ENCODE measurements at regions not wholly inside any gene's neighbourhood (a gene's known extent, or its start where the extent isn't known, plus 50 kb on each side); places are given as distances from the start of the nearest gene placed in this dataset.
"Not testable (repeated sequence)": the region's sequence is repeated elsewhere in the genome, so short reads cannot be mapped to it uniquely, and the experiment has no call there.

GRCh38 chr15:66965201-66965900, 100.1 kb upstream of the SMAD3 start:
- Histone ChIP-seq H3K4me3 (no peak overlapping the region), H3K36me3 (no peaks in the 10 kb centered on the region), H3K27me3 (no peaks in the 10 kb centered on the region), H3K9me3 (no peaks in the 10 kb centered on the region)
- DNase-seq, result no peak

- Histone ChIP-seq H3K9me3 (no peaks in the 10 kb centered on the region), H3K27me3 (no peaks in the 10 kb centered on the region), H3K36me3 (no peaks in the 10 kb centered on the region), H3K4me3 (no peak overlapping the region)
- no peak for DNase-seq
These were observed 99.1 kb upstream of the SMAD3 start for GRCh38 chr15:66966256-66966655.

GRCh38 chr15:66968806-66969596, 96.4 kb upstream of the SMAD3 start:
- no peaks in the 10 kb centered on the region for H3K36me3 ChIP-seq
- H3K9me3 ChIP-seq, result no peaks in the 10 kb centered on the region
- no peaks in the 10 kb centered on the region for H3K27me3 ChIP-seq
- DNase-seq, result no peak
- no peak overlapping the region for H3K4me3 ChIP-seq

- not testable (repeated sequence) for H3K27me3 ChIP-seq, H3K9me3 ChIP-seq, H3K4me3 ChIP-seq, DNase-seq, H3K36me3 ChIP-seq
These were observed 91.3 kb upstream of the SMAD3 start for GRCh38 chr15:66974131-66974530.

GRCh38 chr15:66976106-66976640, 89.2 kb upstream of the SMAD3 start:
- not testable (repeated sequence) for H3K9me3 ChIP-seq, H3K27me3 ChIP-seq, H3K36me3 ChIP-seq, H3K4me3 ChIP-seq, DNase-seq

GRCh38 chr15:66980326-66980725, 85.1 kb upstream of the SMAD3 start:
- not testable (repeated sequence) for DNase-seq

GRCh38 chr15:66981771-66982170, 83.6 kb upstream of the SMAD3 start:
- DNase-seq, result no peak
- H3K36me3 ChIP-seq, result no peaks in the 10 kb centered on the region
- H3K9me3 ChIP-seq, result peaks cover 13% of the 10 kb centered on the region
- H3K27me3 ChIP-seq, result no peaks in the 10 kb centered on the region
- no peak overlapping the region for H3K4me3 ChIP-seq

More at GRCh38 chr15:66980326-66980725, 85.1 kb upstream of the SMAD3 start:
- not testable (repeated sequence) for H3K27me3 ChIP-seq, H3K36me3 ChIP-seq, H3K4me3 ChIP-seq
- peaks cover 13% of the 10 kb centered on the region for H3K9me3 ChIP-seq

GRCh38 chr15:66982250-66982649, 83.2 kb upstream of the SMAD3 start:
- Histone ChIP-seq H3K36me3 (no peaks in the 10 kb centered on the region), H3K4me3 (no peak overlapping the region), H3K9me3 (peaks cover 13% of the 10 kb centered on the region), H3K27me3 (no peaks in the 10 kb centered on the region)
- DNase-seq, result no peak

GRCh38 chr15:66982816-66983215, 82.6 kb upstream of the SMAD3 start:
- DNase-seq, result peak; percentile 71
- Histone ChIP-seq H3K9me3 (peaks cover 13% of the 10 kb centered on the region), H3K27me3 (no peaks in the 10 kb centered on the region), H3K4me3 (no peak overlapping the region), H3K36me3 (no peaks in the 10 kb centered on the region)

- Histone ChIP-seq H3K27me3 (no peaks in the 10 kb centered on the region), H3K4me3 (no peak overlapping the region), H3K9me3 (peaks cover 13% of the 10 kb centered on the region), H3K36me3 (no peaks in the 10 kb centered on the region)
- DNase-seq, result no peak
These were observed 79.7 kb upstream of the SMAD3 start for GRCh38 chr15:66985653-66986052.

- Histone ChIP-seq H3K27me3 (no peaks in the 10 kb centered on the region), H3K36me3 (no peaks in the 10 kb centered on the region), H3K9me3 (peaks cover 13% of the 10 kb centered on the region), H3K4me3 (no peak overlapping the region)
- no peak for DNase-seq
These were observed 78.5 kb upstream of the SMAD3 start for GRCh38 chr15:66986951-66987350.

GRCh38 chr15:66993090-66993489, 72.3 kb upstream of the SMAD3 start:
- no peak for DNase-seq
- H3K36me3 ChIP-seq, result no peaks in the 10 kb centered on the region

GRCh38 chr15:66993874-66994696, 71.3 kb upstream of the SMAD3 start:
- Histone ChIP-seq H3K27me3 (no peaks in the 10 kb centered on the region), H3K9me3 (no peaks in the 10 kb centered on the region; the same call in 1 of the 2 replicates), H3K36me3 (no peaks in the 10 kb centered on the region), H3K4me3 (no peak overlapping the region)
- DNase-seq, result peak; percentile 15

More at GRCh38 chr15:66993090-66993489, 72.3 kb upstream of the SMAD3 start:
- no peaks in the 10 kb centered on the region; the same call in 1 of the 2 replicates for H3K9me3 ChIP-seq
- H3K4me3 ChIP-seq, result no peak overlapping the region
- H3K27me3 ChIP-seq, result no peaks in the 10 kb centered on the region

GRCh38 chr15:66994927-66995656, 70.3 kb upstream of the SMAD3 start:
- no peak overlapping the region for H3K4me3 ChIP-seq
- H3K9me3 ChIP-seq, result no peaks in the 10 kb centered on the region; the same call in 1 of the 2 replicates
- DNase-seq, result peak; percentile 60
- H3K36me3 ChIP-seq, result no peaks in the 10 kb centered on the region
- H3K27me3 ChIP-seq, result no peaks in the 10 kb centered on the region

- H3K9me3 ChIP-seq, result no peaks in the 10 kb centered on the region; the same call in 1 of the 2 replicates
- H3K36me3 ChIP-seq, result no peaks in the 10 kb centered on the region
- no peak for DNase-seq
- H3K4me3 ChIP-seq, result no peak overlapping the region
- no peaks in the 10 kb centered on the region for H3K27me3 ChIP-seq
These were observed 69.3 kb upstream of the SMAD3 start for GRCh38 chr15:66996094-66996493.

- no peaks in the 10 kb centered on the region; the same call in 1 of the 2 replicates for H3K9me3 ChIP-seq
- H3K4me3 ChIP-seq, result no peak overlapping the region
- peak; percentile 24 for DNase-seq
- no peaks in the 10 kb centered on the region for H3K36me3 ChIP-seq
- H3K27me3 ChIP-seq, result no peaks in the 10 kb centered on the region
These were observed 68.2 kb upstream of the SMAD3 start for GRCh38 chr15:66997212-66997611.

Data from MG63 (cell line).